HepG2 (cell line): ENCODE measurements at regions not wholly inside any gene's neighbourhood (a gene's known extent, or its start where the extent isn't known, plus 50 kb on each side); places are given as distances from the start of the nearest gene placed in this dataset.

Source experiments
- ATAC-seq: fragments of 200-7000 bp; cut with Tn5 transposase; 3 replicates; pipeline ENCODE4 v1.9.1; 2020; ENCODE audit warnings: mild to moderate bottlenecking, moderate library complexity
- BruUV-seq: library from RNA; stranded (reverse); fragments of 400-500 nt; replicated peaks from 2 replicates; lab custom pipeline; 2021; lab: Mats Ljungman, UMichigan
- CTCF ChIA-PET: fragments of 300-600 bp; formaldehyde crosslinking; extraction: SDS; loops from one replicate; lab custom pipeline; 2021; ENCODE audit warnings: low total read pairs, inconsistent platforms, low intra/inter-chr PET ratio; lab: Yijun Ruan, JAX
- POLR2A ChIA-PET: fragments of 350-600 bp; sonication (Branson Sonifier 250); formaldehyde crosslinking; loops from one replicate; lab custom pipeline; 2020; ENCODE audit warnings: antibody characterized with exemption, inconsistent platforms; lab: Yijun Ruan, JAX
- DNase-seq: peaks from one replicate; pipeline ENCODE4 v3.0.0-alpha.2; 2015; ENCODE audit warnings: low spot score
- FAIRE-seq: peaks from 3 replicates; lab custom pipeline; 2011; peaks lifted over from hg19 to GRCh38; lab: Jason Lieb, UNC
- H2AFZ ChIP-seq: one replicate; pipeline ENCODE4 v1.6.1; 2011; ENCODE audit warnings: low read length, inconsistent platforms
- H3K27ac ChIP-seq: fragments of 300-600 bp; 3 replicates; pipeline ENCODE4 v1.8.0; 2011; ENCODE audit warnings: mixed run types, mild to moderate bottlenecking, mixed read lengths, low read length, inconsistent platforms; ENCODE audit not compliant: insufficient read depth; ENCODE audit errors: extremely low read length
- H3K27me3 ChIP-seq, 2 experiments: fragments of 200-600 bp in 1 of 2; 2 replicates in 1 of 2; 3 replicates in 1 of 2; pipeline versions ENCODE4 v1.6.0 to v1.8.0; 2011; ENCODE audit warnings: low read length in 2 of 2, mild to moderate bottlenecking in 2 of 2, moderate library complexity in 2 of 2, inconsistent platforms in 1 of 2; ENCODE audit not compliant: insufficient read depth in 2 of 2, control insufficient read depth in 1 of 2
- H3K36me3 ChIP-seq, 2 experiments: fragments of 200-600 bp in 1 of 2; replicated peaks in 1 of 2; 2 replicates in 1 of 2; 3 replicates in 1 of 2; pipeline versions ENCODE4 v1.5.1 to v1.8.0; 2011; ENCODE audit warnings: low read length in 2 of 2, inconsistent platforms in 1 of 2; ENCODE audit not compliant: insufficient read depth in 2 of 2, control insufficient read depth in 1 of 2
- H3K4me1 ChIP-seq: 2 replicates; pipeline ENCODE4 v1.5.1; 2012; ENCODE audit warnings: low read length, inconsistent platforms; ENCODE audit not compliant: insufficient read depth
- H3K4me2 ChIP-seq: 2 replicates; pipeline ENCODE4 v1.6.0; 2011; ENCODE audit warnings: low read depth, low read length, inconsistent platforms
- H3K4me3 ChIP-seq, 3 experiments: fragments of 200-600 bp in 1 of 3; sonication (generic), shearing (Covaris generic) in 1 of 3; replicated peaks in 1 of 3; 2 replicates each; pipeline ENCODE4 v1.5.1; 2011 to 2016; ENCODE audit warnings: low read length in 3 of 3, inconsistent platforms in 2 of 3, low read depth in 2 of 3, mild to moderate bottlenecking in 2 of 3, control low read depth in 1 of 3, mixed read lengths in 1 of 3; ENCODE audit not compliant: insufficient read depth in 1 of 3
- H3K79me2 ChIP-seq: one replicate; pipeline ENCODE4 v1.6.1; 2011; ENCODE audit warnings: low read length, inconsistent platforms; ENCODE audit not compliant: insufficient read depth
- H3K9ac ChIP-seq: 2 replicates; pipeline ENCODE4 v1.6.0; 2011; ENCODE audit warnings: mild to moderate bottlenecking, low read depth, low read length, inconsistent platforms; ENCODE audit not compliant: insufficient read depth
- H3K9me3 ChIP-seq: 2 replicates; pipeline ENCODE4 v1.5.1; 2012; ENCODE audit warnings: mild to moderate bottlenecking, low read length
- H4K20me1 ChIP-seq: 2 replicates; pipeline ENCODE4 v1.6.0; 2011; ENCODE audit warnings: inconsistent platforms, mild to moderate bottlenecking, low read length, moderate library complexity; ENCODE audit not compliant: insufficient read depth
- ATF1 ChIP-seq: IDR thresholded peaks from 2 replicates; pipeline ENCODE4 v1.6.1; 2016; ENCODE audit warnings: mild to moderate bottlenecking, control low read depth
- POLR2A ChIP-seq, 2 experiments: IDR thresholded peaks; 2 replicates each; pipeline ENCODE4 v1.6.1; 2011; ENCODE audit warnings: low read depth in 2 of 2, low read length in 2 of 2, mild to moderate bottlenecking in 1 of 2, moderate library complexity in 1 of 2; ENCODE audit not compliant: insufficient read depth in 1 of 2
- RFX3 ChIP-seq: IDR thresholded peaks from 2 replicates; pipeline ENCODE4 v1.6.1; 2016; ENCODE audit warnings: missing biosample characterization, missing genetic modification reagents
- SRSF4 ChIP-seq: fragments of 200-400 bp; formaldehyde crosslinking; IDR thresholded peaks from one replicate; pipeline ENCODE4 v1.6.1; 2018; ENCODE audit warnings: mild to moderate bottlenecking, low read depth, low read length, moderate library complexity; ENCODE audit not compliant: poor library complexity, severe bottlenecking
- ZNF142 ChIP-seq: sonication (generic); formaldehyde crosslinking; IDR thresholded peaks from 2 replicates; pipeline ENCODE4 v1.4.0; 2020; ENCODE audit warnings: missing genetic modification reagents
- ZNF317 ChIP-seq: sonication (generic); formaldehyde crosslinking; IDR thresholded peaks from 2 replicates; pipeline ENCODE4 v1.5.0; 2020; ENCODE audit warnings: mild to moderate bottlenecking, missing genetic modification reagents
- ZNF841 ChIP-seq: sonication (generic); formaldehyde crosslinking; IDR thresholded peaks from 2 replicates; pipeline ENCODE4 v1.8.1; 2023; ENCODE audit warnings: missing genetic modification reagents, borderline replicate concordance
- WGBS: methylation state at CpG from one replicate; pipeline ENCODE4 v1.1.6; 2017; ENCODE audit warnings: low lambda C conversion rate; 5-methylcytosine and 5-hydroxymethylcytosine counted together
- in situ Hi-C: cut with HindIII; loops from 2 replicates; pipeline ENCODE4 v1.10.0; 2017; ENCODE audit warnings: low pct_unique_long_range_greater_than_20kb; ENCODE audit not compliant: extremely low pct_ligation_motif_present
- intact Hi-C: fragments of 100-400 bp; cut with micrococcal nuclease; formaldehyde crosslinking; loops from one replicate; pipeline ENCODE4 v1.10.0; 2022; ENCODE audit not compliant: unreplicated experiment

DNA sequence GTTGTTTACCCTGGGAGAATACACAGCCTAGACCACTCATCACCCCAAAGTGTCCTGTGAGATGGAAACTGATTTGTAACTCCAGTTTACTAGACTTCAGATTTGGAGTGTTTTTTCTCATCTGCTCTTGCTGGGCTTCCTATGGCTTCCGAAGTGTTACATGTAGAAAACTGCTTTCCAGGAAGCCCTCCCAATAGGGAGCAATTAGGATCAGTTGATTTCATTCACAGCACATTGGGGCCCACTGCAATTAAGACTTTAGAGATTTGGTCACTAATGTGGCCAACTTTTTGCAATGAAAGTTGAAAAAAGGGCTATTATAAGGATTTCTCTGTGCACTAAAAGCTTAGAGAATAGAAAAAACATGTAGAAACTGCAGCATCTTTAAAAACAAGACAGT is 656.6 kb upstream of the CHAC2 start:
- BruUV-seq, result no TSS peak

More for the DNA sequence above, 656.6 kb upstream of the CHAC2 start:
- POLR2A ChIA-PET, result no interaction called here
- H3K79me2 ChIP-seq, result no peaks in the 10 kb centered on the region
- no peaks in the 10 kb centered on the region for H3K4me1 ChIP-seq
- 18% methylated on average over 1 of the region's 1 CpG for WGBS
- no peaks in the 10 kb centered on the region for H3K36me3 ChIP-seq
- FAIRE-seq (no peak), DNase-seq (no peak), ATAC-seq (no peak)
- no peak overlapping the region for H3K9ac ChIP-seq
- H3K27me3 ChIP-seq, result no peaks in the 10 kb centered on the region
- in situ Hi-C loops (no loop called here), intact Hi-C loops (no loop called here)
- TF ChIP-seq ZNF142 (CRISPR knock-in tag), result no peak
- TF ChIP-seq SRSF4, result no peak
- TF ChIP-seq ZNF317 (CRISPR knock-in tag), result no peak
- no peak for TF ChIP-seq ZNF841
- no peak for TF ChIP-seq ATF1 (CRISPR knock-in tag)
- no peak for TF ChIP-seq POLR2A (IDR thresholded peaks at IDR 0.05; ENCODE audit: insufficient read depth in 1 of 2, low read depth in 2 of 2, low read length in 2 of 2)
- no peak for TF ChIP-seq RFX3 (CRISPR knock-in tag)
- H3K9me3 ChIP-seq, result peaks cover 8% of the 10 kb centered on the region
- H3K4me3 ChIP-seq, result no peak overlapping the region
- no peak overlapping the region for H2AFZ ChIP-seq
- no peak overlapping the region for H3K4me2 ChIP-seq
- no peaks in the 10 kb centered on the region for H4K20me1 ChIP-seq
- CTCF ChIA-PET, result no interaction called here
- no peak overlapping the region for H3K27ac ChIP-seq
